SH-SY5Y (cell line): ENCODE measurements at regions not wholly inside any gene's neighbourhood (a gene's known extent, or its start where the extent isn't known, plus 50 kb on each side); places are given as distances from the start of the nearest gene placed in this dataset.

ENCODE experiments used
- GATA2 ChIP-seq: IDR thresholded peaks from 2 replicates; pipeline ENCODE4 v1.6.1; 2011; ENCODE audit warnings: mild to moderate bottlenecking, low read depth, low read length
- GATA3 ChIP-seq: IDR thresholded peaks from 2 replicates; pipeline ENCODE4 v1.6.1; 2011; ENCODE audit warnings: low read depth, mild to moderate bottlenecking, low read length, moderate library complexity

DNA sequence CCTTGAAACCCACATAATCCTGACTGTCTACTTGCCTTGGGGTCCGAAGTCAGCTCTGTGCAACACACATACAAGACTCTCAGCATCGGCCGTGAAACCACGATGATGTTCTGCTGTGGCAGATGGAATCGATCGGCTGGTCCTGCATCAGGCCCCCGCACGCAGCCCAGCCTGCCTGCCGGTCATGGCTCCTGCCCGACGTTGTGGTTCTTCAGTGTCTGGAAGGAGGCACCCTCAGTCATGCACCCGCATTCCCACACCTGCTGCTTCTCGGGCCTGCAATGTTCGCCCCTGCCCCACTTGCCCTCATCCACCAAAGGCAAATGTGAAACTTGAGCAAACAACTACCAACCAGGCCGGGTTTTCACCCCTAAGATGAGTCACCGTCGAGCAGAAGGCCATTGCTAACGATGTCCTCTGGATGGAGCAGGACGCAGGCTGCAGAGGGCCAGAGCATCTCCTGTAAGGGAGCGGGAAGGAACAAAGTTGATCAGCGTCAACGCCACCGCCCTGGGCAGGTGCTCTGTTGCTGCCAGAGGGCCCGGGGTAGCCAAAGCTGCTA, 128.9 kb upstream of the PDE10A start:
- no peak for TF ChIP-seq GATA3
- no peak for TF ChIP-seq GATA2
